NCI-H526 (cell line): ENCODE measurements at regions not wholly inside any gene's neighbourhood (a gene's known extent, or its start where the extent isn't known, plus 50 kb on each side); places are given as distances from the start of the nearest gene placed in this dataset.
"Not testable (repeated sequence)": the region's sequence is repeated elsewhere in the genome, so short reads cannot be mapped to it uniquely, and the experiment has no call there.

ENCODE experiments used
- DNase-seq, 2 experiments: peaks; one replicate each; lab custom pipeline; 2025; lab: John Stamatoyannopoulos, UW

DNA sequence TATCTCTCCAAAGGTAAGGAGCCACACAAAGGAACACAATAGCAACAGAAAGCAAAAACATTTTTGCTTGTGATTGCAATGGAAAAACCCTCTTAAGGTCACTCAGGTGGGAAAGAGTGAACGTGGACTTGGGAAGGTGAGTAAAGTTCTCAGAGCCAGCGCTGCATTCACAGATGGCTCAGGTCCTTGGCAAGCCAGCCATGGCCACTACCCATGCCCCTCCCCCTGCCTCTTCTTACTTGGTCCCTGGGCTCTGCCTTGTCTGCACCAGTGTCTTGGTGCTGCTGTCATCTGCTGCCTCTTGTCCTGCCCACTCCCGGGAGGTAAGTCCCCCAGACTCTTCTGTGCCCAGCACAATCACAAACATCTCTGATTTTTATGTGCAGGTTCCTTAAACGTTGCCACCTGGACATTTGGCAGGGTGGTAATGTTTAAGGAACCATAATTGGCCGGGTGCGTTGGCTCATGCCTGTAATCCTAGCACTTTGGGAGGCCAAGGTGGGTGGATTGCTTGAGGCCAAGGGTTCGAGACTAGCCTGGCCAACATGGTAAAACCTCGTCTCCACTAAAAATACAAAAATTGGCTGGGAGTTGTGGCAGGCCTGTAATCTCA, 74.6 kb downstream of the FEM1C start:
- DNase-seq: no peak

DNA sequence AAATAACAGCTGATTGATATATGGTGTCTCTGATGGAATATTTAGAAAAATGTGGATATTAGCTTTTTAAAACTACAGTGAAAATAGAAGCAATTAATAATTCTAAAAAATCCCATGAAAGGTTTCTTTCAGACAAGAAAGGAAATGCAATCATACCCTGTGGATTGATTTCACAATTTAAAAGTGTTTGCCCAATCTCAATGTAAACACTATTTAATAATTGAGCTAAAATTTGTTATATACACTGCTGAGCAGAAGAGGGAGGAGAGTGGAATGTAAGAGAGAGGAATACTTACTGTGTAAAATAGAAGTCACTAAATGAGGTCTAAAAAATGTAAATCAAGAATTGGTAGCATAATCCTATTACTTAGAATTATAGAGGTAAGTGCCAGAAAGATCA, 76.9 kb downstream of the FEM1C start:
- no peak for DNase-seq

DNA sequence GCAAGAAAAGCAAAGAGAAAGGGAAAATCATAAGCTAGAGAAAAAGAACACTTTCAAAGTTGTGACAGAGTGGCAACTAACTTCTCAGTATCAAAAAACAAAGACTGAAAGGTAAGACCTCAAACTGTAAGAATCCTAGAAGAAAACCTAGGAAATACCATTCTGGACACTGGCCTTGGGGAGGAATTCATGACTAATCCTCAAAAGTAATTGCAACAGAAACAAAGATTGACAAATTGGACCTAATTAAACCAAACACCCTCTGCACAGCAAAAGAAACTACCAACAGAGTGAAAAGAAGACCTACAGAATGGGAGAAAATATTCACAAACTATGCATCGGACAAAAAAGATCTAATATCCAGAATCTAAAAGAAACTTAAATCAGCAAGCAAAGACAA, 79.1 kb downstream of the FEM1C start:
- no peak for DNase-seq

DNA sequence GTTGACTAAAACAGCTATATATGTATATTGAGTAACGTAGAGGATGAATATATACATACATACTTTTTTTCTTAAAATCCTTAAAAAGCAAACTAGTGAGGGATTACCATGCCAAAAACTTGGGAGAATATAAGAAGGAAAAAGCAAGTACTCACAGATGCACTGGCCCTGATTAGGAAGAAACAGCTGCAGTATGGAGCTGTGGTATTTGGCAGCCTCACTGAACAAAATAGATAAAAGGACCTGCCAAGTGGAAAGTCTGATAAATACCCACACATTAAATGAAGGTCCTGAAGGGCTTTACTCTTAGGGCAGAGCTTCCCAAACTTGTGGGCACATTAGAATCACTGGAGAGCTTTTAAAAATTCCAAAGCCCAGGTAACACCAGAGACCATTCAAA, 80.6 kb downstream of the FEM1C start:
- DNase-seq: no peak

- no peak for DNase-seq
Observed at GRCh38 chr5:115461506-115462290, 82.9 kb downstream of the FEM1C start.

DNA sequence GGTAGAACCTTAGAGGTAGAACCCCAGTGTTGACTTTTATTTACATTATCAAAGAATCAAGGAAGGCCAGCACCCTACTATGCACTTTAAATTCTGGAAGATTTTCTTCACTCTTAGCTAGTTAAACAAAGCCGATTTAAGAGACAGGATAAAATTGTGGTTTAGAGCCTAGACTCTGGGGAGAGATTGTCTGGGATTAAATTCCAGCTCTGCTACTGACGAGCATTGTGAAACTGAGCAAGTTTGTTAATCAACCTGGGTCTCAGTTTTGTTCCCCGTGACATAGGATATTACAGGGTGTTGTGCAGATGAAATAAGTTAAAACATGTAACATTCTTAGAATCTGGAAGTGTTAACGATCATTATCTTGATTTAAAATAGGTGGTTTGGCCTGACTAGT, 83.5 kb downstream of the FEM1C start:
- DNase-seq: no peak

DNA sequence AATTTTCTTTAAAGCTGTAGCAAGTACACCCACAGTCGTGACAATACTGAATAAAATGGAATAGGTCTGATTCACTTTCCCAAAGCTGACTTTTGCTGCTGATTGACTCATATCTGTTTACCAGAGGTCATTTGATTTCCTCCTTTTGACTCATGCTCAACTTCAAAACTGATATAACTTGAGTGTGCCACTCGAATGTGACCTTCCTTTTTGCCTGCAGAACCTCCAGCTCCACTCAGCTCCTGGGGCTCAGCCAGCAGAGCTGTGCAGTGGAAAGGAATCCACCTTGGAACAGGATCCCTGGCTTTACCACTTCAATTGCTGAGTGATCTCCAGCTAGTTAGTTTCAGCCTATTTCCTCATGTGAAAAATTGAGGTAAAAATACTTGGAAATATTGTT, 84.1 kb downstream of the FEM1C start:
- no peak for DNase-seq

DNA sequence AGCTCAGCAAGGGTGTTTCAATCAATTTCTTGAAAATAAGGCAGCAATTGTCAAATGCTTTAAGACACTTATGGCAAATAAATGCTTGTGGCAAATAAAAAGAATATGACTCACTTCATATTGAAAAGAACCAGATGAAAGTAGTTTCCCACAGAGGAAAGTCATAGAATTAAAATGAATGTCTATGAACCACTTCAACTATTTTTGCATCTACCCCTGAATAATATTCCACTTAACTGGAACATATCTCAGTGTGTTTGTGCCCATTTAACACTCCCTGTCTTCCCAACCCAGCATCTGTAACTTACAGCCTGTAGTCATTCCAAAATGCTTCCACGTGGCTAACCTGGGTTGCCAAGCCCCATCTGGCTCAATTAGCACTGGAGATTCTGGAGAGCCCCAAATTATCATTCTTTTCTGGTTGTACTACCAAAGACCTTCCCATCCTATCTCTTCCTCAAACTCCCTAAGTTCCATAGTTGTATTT, 84.7 kb downstream of the FEM1C start:
- no peak for DNase-seq

DNA sequence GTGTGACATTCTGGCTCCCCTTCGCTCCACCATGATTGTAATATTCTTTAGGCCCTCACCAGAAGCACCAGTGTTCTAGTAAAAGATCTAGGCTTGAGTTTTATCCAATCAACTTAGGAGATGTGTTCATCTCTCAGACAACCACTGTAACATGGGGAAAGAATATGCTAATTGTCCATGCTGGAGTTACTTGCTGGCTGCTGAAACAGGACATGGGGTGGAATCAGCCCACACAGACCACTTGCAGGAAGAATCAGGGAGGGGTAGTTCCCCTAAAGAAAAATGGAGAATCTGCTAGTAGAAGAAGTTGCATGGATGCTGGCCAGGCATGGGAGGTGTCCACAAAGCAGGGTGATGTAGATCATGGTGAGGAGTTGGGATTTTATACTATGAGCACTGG, 86.2 kb downstream of the FEM1C start:
- no peak for DNase-seq

- no peak for DNase-seq
Observed at GRCh38 chr5:115458003-115458409, 86.6 kb downstream of the FEM1C start.

DNA sequence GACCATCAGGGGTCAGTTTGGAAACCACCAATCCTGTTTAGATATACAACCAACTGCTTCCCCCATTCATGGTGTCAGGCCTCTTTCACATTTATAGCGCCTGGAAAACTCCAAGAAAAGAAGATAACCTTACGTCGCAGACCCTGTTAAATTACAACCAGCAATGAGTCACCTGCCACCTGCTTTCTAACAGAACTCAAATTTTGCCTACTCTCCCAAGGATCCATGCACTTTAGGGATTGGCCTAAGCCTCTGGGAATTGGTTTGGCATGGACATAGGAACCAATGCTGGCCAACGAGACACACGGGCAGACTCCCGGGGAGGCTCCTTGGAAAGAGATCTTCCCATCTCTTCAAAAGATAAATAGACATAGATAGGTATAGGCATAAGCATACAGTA, 87.0 kb downstream of the FEM1C start:
- DNase-seq: no peak

DNA sequence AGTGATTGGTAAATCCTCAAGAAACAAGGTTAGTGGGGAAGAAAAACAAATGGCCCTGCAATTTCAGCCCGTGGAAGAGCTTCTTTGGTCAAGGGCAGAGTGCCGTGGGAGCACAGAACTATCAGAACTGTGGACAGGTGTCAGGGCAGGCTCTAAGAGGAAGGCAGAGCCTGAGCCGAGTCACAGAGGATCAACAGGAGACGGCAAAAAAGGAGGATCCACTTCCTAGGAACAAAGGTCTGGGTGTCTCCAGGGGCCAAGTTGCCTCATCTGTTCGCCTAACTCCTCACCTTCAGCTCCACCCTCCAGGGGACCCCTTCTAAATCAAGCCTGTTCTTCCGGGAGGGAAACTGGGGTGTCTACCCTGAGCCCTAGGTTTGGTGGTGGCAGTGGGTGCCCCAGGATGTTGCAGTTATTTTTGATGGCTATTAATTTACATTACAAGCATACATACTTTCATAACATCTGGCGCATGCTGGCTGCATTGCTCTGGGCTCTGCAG, 88.0 kb downstream of the FEM1C start:
- no peak for DNase-seq

DNA sequence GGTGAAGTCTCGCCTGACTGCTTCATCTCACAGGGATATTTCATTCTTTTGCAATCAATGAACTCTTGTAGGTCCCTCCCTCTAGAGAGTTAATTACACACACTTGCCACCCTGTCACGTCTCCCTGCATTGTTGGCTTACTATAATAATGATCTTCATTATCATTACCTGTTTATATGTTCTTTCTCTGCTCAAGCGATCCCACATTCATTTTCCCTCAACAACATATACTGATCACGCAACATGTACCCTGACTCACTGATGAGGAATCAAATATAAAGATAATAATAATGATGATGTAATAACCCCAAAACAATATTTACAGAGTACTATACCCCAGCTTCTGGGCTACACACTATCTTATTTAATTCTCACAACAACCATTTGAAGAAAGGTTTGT, 88.5 kb downstream of the FEM1C start:
- DNase-seq: no peak

DNA sequence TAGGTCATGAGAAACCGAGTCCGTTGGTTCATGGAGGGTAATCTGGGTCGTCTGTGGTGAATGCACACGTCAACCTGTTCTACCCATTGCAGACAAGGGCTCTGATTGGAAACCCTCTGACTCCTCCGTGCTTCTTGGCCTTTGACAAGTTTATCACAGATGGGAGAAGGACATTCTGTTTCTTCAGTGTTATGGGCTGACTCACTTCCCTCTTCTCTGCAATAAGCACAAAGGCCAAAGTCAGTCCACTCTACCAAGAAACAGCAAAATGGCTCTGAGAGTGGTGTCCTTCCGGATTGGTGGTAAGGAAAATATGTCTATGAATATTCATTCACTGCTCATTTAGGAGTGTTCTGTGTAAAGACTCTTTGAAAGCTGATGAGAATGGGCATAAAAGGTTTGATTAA, 89.3 kb downstream of the FEM1C start:
- no peak for DNase-seq

DNA sequence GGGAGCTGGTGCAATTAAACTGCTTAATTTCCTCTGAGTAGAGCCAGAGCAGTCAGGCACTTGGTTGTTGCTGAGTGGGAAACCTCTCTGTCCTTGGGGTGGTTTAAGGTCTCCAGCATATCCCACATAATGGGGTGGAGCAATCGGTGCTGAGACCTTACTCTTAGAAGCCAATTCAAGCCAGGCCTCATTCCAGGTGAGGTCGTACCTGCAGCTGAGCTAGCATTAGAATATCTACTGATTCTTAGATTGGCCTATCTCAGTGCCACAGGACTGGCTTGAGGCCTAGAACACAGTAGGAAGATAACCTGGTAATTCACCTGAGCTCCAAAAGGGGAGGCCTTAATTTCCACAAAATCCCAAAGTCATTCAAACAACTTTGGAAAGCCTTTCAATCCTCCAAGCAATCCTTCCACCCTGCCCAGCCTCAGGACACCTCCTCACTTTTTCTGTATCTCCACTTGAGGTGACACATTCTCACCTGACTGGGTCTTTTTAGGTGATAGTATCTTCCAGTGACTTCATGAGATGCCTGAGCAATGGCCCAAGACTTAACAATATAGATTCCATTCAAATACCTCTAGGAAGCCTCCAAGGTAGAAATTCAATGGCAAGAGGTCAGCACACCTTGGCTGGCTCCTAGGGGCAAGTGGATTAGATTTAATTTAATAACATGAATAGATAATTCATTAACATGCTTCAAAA, 91.0 kb downstream of the FEM1C start:
- DNase-seq: no peak

DNA sequence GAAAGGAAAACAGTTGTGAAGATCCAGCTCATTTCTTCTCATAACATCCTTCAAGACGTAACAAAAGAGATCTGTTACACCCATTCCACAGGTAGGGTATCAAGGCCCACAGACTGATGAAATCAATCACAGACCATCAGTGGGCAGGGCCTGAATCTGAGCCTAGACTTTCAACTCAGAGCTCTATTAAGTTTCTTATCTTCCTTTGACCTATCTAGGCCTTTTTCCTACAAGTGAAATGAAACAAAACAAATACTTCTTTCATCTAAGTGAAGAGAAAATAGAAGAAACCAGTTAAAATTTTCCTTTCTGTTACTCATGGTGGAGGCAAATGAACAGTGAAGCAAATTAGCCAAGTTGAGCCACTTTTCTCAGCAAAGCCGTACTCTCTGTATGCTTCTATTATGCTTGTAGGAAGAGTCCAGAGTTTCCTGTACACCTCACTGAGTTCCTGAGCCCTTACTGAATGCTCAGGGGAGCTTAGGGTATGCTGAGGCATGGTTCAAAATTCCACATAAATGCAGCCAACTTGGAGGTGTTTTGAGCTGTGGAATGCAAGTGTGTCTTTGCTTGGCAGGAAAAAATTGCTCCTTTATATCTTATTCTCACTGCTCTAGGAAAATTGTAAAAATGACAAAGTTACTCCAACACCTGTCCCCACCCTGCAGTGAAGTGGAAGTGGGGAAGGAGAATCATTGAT, 91.9 kb downstream of the FEM1C start:
- DNase-seq: no peak

GRCh38 chr5:115452083-115452482, 92.5 kb downstream of the FEM1C start:
- no peak for DNase-seq

- no peak for DNase-seq
Observed at GRCh38 chr5:115450741-115451140, 93.8 kb downstream of the FEM1C start.

DNA sequence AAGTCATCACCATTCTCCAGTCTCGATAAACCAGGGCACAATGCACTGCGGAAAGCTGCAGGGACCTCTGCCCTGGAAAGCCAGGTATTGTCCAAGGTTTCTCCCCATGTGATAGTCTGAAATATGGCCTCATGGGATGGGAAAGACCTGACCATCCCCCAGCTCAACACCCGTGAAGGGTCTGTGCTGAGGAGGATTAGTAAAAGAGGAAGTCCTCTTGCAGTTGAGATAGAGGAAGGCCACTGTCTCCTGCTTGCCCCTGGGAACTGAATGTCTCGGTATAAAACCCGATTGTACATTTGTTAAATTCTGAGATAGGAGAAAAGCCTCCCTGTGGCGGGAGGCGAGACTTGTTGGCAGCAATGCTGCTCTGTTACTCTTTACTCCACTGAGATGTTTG, 95.9 kb downstream of the FEM1C start:
- not testable (repeated sequence) for DNase-seq

GRCh38 chr5:115440782-115441451, 103.7 kb downstream of the FEM1C start:
- DNase-seq: no peak

DNA sequence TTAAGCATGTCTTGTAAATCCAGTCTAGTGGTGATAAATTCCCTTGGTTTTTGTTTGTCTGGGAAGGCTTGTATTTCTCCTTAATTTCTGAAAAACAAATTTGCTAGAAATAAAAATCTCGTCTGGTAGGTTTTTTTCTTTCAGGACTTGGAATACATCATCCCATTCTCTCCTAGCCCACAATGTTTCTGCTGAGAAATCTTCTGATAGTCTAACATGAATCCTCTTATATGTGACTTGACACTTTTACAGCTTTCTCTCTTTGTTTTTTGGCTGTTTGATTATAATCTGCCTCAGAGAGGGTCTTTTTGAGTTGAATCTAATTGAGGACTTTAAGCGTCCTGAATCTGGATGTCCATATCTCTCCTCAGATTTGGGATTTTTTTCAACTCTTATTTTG, 104.9 kb downstream of the FEM1C start:
- no peak for DNase-seq

GRCh38 chr5:115439042-115439441, 105.5 kb downstream of the FEM1C start:
- no peak for DNase-seq
